HL-60 (cell line): ENCODE measurements at regions not wholly inside any gene's neighbourhood (a gene's known extent, or its start where the extent isn't known, plus 50 kb on each side); places are given as distances from the start of the nearest gene placed in this dataset.

Source experiments
- POLR2AphosphoS5 ChIP-seq: IDR thresholded peaks from 2 replicates; pipeline ENCODE4 v1.6.1; 2012; ENCODE audit warnings: low read depth
- TF ChIP-seq, protein P1 (sequence below): IDR thresholded peaks from one replicate; pipeline ENCODE4 v1.5.1; 2011; ENCODE audit warnings: low read length, control low read depth, inconsistent platforms; ENCODE audit not compliant: insufficient read depth
- TF ChIP-seq, protein P2 (sequence below): IDR thresholded peaks from 2 replicates; pipeline ENCODE4 v1.6.1; 2012; ENCODE audit warnings: low read depth; ENCODE audit not compliant: insufficient replicate concordance

DNA sequence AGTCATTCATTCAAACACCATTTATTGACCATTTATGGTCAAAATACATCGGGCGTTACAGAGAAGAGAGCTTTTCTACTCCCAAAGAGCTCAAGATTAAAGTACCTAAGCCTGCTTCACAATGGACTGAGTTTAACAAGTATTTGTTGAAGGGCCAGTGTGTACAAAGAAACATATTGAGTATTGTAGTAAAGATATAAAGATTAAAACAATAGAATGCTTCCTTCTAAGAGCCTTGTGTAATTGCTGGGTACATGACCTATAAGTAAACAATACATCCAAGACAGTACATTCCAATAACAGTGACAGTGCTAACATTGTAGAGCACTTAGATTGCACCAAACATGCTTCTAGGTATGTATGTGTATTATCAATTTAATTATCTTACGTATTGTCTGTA is 695.5 kb downstream of the PCDH7 start:
- TF ChIP-seq, protein P1, sequence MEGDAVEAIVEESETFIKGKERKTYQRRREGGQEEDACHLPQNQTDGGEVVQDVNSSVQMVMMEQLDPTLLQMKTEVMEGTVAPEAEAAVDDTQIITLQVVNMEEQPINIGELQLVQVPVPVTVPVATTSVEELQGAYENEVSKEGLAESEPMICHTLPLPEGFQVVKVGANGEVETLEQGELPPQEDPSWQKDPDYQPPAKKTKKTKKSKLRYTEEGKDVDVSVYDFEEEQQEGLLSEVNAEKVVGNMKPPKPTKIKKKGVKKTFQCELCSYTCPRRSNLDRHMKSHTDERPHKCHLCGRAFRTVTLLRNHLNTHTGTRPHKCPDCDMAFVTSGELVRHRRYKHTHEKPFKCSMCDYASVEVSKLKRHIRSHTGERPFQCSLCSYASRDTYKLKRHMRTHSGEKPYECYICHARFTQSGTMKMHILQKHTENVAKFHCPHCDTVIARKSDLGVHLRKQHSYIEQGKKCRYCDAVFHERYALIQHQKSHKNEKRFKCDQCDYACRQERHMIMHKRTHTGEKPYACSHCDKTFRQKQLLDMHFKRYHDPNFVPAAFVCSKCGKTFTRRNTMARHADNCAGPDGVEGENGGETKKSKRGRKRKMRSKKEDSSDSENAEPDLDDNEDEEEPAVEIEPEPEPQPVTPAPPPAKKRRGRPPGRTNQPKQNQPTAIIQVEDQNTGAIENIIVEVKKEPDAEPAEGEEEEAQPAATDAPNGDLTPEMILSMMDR, result no peak
- no peak for TF ChIP-seq POLR2AphosphoS5
- TF ChIP-seq, protein P2, sequence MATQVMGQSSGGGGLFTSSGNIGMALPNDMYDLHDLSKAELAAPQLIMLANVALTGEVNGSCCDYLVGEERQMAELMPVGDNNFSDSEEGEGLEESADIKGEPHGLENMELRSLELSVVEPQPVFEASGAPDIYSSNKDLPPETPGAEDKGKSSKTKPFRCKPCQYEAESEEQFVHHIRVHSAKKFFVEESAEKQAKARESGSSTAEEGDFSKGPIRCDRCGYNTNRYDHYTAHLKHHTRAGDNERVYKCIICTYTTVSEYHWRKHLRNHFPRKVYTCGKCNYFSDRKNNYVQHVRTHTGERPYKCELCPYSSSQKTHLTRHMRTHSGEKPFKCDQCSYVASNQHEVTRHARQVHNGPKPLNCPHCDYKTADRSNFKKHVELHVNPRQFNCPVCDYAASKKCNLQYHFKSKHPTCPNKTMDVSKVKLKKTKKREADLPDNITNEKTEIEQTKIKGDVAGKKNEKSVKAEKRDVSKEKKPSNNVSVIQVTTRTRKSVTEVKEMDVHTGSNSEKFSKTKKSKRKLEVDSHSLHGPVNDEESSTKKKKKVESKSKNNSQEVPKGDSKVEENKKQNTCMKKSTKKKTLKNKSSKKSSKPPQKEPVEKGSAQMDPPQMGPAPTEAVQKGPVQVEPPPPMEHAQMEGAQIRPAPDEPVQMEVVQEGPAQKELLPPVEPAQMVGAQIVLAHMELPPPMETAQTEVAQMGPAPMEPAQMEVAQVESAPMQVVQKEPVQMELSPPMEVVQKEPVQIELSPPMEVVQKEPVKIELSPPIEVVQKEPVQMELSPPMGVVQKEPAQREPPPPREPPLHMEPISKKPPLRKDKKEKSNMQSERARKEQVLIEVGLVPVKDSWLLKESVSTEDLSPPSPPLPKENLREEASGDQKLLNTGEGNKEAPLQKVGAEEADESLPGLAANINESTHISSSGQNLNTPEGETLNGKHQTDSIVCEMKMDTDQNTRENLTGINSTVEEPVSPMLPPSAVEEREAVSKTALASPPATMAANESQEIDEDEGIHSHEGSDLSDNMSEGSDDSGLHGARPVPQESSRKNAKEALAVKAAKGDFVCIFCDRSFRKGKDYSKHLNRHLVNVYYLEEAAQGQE, result no peak
